ENCODE measurements at regions not wholly inside any gene's neighbourhood (a gene's known extent, or its start where the extent isn't known, plus 50 kb on each side); places are given as distances from the start of the nearest gene placed in this dataset.

GRCh38 chr16:86396422-86396821 is 113.9 kb upstream of the FOXF1 start:
- POLR2A ChIA-PET: no interaction called here
- no TSS peak for BruUV-seq (replicated peaks)
- SMC1A ChIA-PET (ENCODE audit: uncharacterized antibody, unreplicated experiment): no interaction called here
- Histone ChIP-seq H3K4me2 (ENCODE audit: control insufficient read depth, insufficient read depth) (no peak overlapping the region), H3K27me3 (replicated peaks in 1 of 2; ENCODE audit: control insufficient read depth in 2 of 2, insufficient read depth in 2 of 2, low read length in 1 of 2) (no peaks in the 10 kb centered on the region; a peak in 1 of 4 replicates), H3K4me3 (no peak overlapping the region), H3K4me1 (ENCODE audit: control insufficient read depth, insufficient read depth, low read length) (no peaks in the 10 kb centered on the region), H4K20me1 (ENCODE audit: control insufficient read depth, insufficient read depth) (no peaks in the 10 kb centered on the region), H2AFZ (ENCODE audit: control insufficient read depth, low read depth, low read length) (no peak overlapping the region), H3K9ac (ENCODE audit: control insufficient read depth, insufficient read depth, low read length) (no peak overlapping the region), H3K36me3 (ENCODE audit: control insufficient read depth in 2 of 2, insufficient read depth in 2 of 2, low read length in 1 of 2) (no peaks in the 10 kb centered on the region), H3K9me3 (replicated peaks; ENCODE audit: control insufficient read depth, insufficient read depth, low read length) (no peaks in the 10 kb centered on the region), H3K27ac (ENCODE audit: control insufficient read depth, insufficient read depth) (no peak overlapping the region), H3K79me2 (ENCODE audit: control insufficient read depth, insufficient read depth, low read length) (no peaks in the 10 kb centered on the region)
- TF ChIP-seq RFX5 (IDR thresholded peaks at IDR 0.05; ENCODE audit: low read depth, low read length) (no peak), PAX8 (IDR thresholded peaks at IDR 0.05) (no peak), SP1 (IDR thresholded peaks at IDR 0.05; ENCODE audit: low read depth, low read length) (no peak), BRCA1 (IDR thresholded peaks at IDR 0.05; ENCODE audit: low read depth, low read length) (no peak), NR2C2 (IDR thresholded peaks at IDR 0.05; ENCODE audit: borderline replicate concordance, control insufficient read depth, insufficient read length, low read depth) (no peak), NRF1 (conservative IDR thresholded peaks at IDR 0.05; ENCODE audit: low read depth, low read length) (no peak), CREM (IDR thresholded peaks at IDR 0.05; ENCODE audit: low read depth) (no peak), ZNF217 (IDR thresholded peaks at IDR 0.05) (no peak), RUNX3 (IDR thresholded peaks at IDR 0.05; ENCODE audit: low read length) (no peak), HDGF (IDR thresholded peaks at IDR 0.05) (no peak), HDAC2 (IDR thresholded peaks at IDR 0.05) (no peak), SUPT20H (IDR thresholded peaks at IDR 0.05; ENCODE audit: borderline replicate concordance, control insufficient read depth, low read depth, low read length) (no peak), BCL11A (IDR thresholded peaks at IDR 0.05; ENCODE audit: low read depth, low read length) (no peak), ZZZ3 (IDR thresholded peaks at IDR 0.05; ENCODE audit: control insufficient read depth, insufficient read length, low read depth) (no peak)
- TF ChIP-seq, protein P1, sequence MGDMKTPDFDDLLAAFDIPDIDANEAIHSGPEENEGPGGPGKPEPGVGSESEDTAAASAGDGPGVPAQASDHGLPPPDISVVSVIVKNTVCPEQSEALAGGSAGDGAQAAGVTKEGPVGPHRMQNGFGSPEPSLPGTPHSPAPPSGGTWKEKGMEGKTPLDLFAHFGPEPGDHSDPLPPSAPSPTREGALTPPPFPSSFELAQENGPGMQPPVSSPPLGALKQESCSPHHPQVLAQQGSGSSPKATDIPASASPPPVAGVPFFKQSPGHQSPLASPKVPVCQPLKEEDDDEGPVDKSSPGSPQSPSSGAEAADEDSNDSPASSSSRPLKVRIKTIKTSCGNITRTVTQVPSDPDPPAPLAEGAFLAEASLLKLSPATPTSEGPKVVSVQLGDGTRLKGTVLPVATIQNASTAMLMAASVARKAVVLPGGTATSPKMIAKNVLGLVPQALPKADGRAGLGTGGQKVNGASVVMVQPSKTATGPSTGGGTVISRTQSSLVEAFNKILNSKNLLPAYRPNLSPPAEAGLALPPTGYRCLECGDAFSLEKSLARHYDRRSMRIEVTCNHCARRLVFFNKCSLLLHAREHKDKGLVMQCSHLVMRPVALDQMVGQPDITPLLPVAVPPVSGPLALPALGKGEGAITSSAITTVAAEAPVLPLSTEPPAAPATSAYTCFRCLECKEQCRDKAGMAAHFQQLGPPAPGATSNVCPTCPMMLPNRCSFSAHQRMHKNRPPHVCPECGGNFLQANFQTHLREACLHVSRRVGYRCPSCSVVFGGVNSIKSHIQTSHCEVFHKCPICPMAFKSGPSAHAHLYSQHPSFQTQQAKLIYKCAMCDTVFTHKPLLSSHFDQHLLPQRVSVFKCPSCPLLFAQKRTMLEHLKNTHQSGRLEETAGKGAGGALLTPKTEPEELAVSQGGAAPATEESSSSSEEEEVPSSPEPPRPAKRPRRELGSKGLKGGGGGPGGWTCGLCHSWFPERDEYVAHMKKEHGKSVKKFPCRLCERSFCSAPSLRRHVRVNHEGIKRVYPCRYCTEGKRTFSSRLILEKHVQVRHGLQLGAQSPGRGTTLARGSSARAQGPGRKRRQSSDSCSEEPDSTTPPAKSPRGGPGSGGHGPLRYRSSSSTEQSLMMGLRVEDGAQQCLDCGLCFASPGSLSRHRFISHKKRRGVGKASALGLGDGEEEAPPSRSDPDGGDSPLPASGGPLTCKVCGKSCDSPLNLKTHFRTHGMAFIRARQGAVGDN (IDR thresholded peaks at IDR 0.05): no peak
- 14% methylated on average over 10 of the region's 10 CpGs for WGBS (ENCODE audit: insufficient coverage, insufficient replicate concordance, low lambda C conversion rate, missing lambda C conversion rate)
- FAIRE-seq (no peak), DNase-seq (ENCODE audit: low read depth, low spot score) (no peak), ATAC-seq (no peak)
- intact Hi-C loops (cut with micrococcal nuclease; ENCODE audit: unreplicated experiment) (no loop called here), in situ Hi-C loops (cut with MboI) (no loop called here)
- RAD21 ChIA-PET (ENCODE audit: unreplicated experiment): no interaction called here
- CTCF ChIA-PET: no interaction called here

All from GM12878 (cell line).